Neuronal stem cell (in vitro differentiated cells): ENCODE measurements at regions not wholly inside any gene's neighbourhood (a gene's known extent, or its start where the extent isn't known, plus 50 kb on each side); places are given as distances from the start of the nearest gene placed in this dataset.
"Not testable (repeated sequence)": the region's sequence is repeated elsewhere in the genome, so short reads cannot be mapped to it uniquely, and the experiment has no call there.

Source experiments
- DNase-seq: peaks from one replicate; pipeline ENCODE4 v3.0.0-alpha.2; 2013; ENCODE audit warnings: low spot score
- H2AFZ ChIP-seq: one replicate; pipeline ENCODE4 v1.6.1; 2013; ENCODE audit warnings: mild to moderate bottlenecking, low read length, inconsistent platforms
- H2AK5ac ChIP-seq: 2 replicates; pipeline ENCODE4 v1.6.1; 2013; ENCODE audit warnings: low read depth, mild to moderate bottlenecking, inconsistent platforms, low read length, moderate library complexity, mixed read lengths
- H2BK120ac ChIP-seq: 2 replicates; pipeline ENCODE4 v1.6.1; 2013; ENCODE audit warnings: low read depth, mild to moderate bottlenecking, inconsistent platforms, low read length, moderate library complexity, mixed read lengths
- H2BK12ac ChIP-seq: one replicate; pipeline ENCODE4 v1.6.1; 2013; ENCODE audit warnings: low read length, inconsistent platforms
- H2BK15ac ChIP-seq: 2 replicates; pipeline ENCODE4 v1.6.1; 2013; ENCODE audit warnings: mild to moderate bottlenecking, low read length, inconsistent platforms, mixed read lengths
- H2BK5ac ChIP-seq: one replicate; pipeline ENCODE4 v1.6.1; 2013; ENCODE audit warnings: inconsistent platforms, mild to moderate bottlenecking, low read length, moderate library complexity
- H3K14ac ChIP-seq: one replicate; pipeline ENCODE4 v1.6.1; 2013; ENCODE audit warnings: low read length, inconsistent platforms
- H3K18ac ChIP-seq: 2 replicates; pipeline ENCODE4 v1.6.1; 2013; ENCODE audit warnings: low read length, inconsistent platforms
- H3K23ac ChIP-seq: 2 replicates; pipeline ENCODE4 v1.6.1; 2013; ENCODE audit warnings: low read depth, mild to moderate bottlenecking, mixed read lengths, low read length, inconsistent platforms; ENCODE audit not compliant: poor library complexity
- H3K27ac ChIP-seq: replicated peaks from 3 replicates; pipeline ENCODE4 v1.5.1; 2013; ENCODE audit warnings: low read length, inconsistent platforms
- H3K27me3 ChIP-seq, 3 experiments: 2 replicates each; pipeline ENCODE4 v1.6.1; 2013; ENCODE audit warnings: low read length in 3 of 3, mild to moderate bottlenecking in 2 of 3, inconsistent platforms in 1 of 3, low read depth in 1 of 3, mixed read lengths in 1 of 3, moderate library complexity in 1 of 3; ENCODE audit not compliant: control insufficient read depth in 3 of 3, insufficient read depth in 3 of 3
- H3K36me3 ChIP-seq, 2 donors: replicated peaks in 1 of 2; 2 replicates each; pipeline ENCODE4 v1.6.1; 2013; ENCODE audit warnings: low read length in 2 of 2; ENCODE audit not compliant: control insufficient read depth in 2 of 2, insufficient read depth in 2 of 2
- H3K4ac ChIP-seq: 2 replicates; pipeline ENCODE4 v1.6.1; 2013; ENCODE audit warnings: inconsistent platforms, mild to moderate bottlenecking, low read length, moderate library complexity
- H3K4me1 ChIP-seq, 2 donors: 1 replicate in 1 of 2; 2 replicates in 1 of 2; pipeline ENCODE4 v1.6.1; 2013; ENCODE audit warnings: low read length in 2 of 2, low read depth in 1 of 2; ENCODE audit not compliant: control insufficient read depth in 2 of 2, insufficient read depth in 1 of 2
- H3K4me2 ChIP-seq: one replicate; pipeline ENCODE4 v1.6.1; 2013; ENCODE audit warnings: mild to moderate bottlenecking, low read length, inconsistent platforms; ENCODE audit not compliant: insufficient read depth, poor library complexity, severe bottlenecking
- H3K4me3 ChIP-seq, 2 donors: 2 replicates each; pipeline ENCODE4 v1.5.1; 2013; ENCODE audit warnings: low read length in 2 of 2, mild to moderate bottlenecking in 2 of 2, inconsistent platforms in 1 of 2, moderate library complexity in 1 of 2
- H3K79me1 ChIP-seq: one replicate; pipeline ENCODE4 v1.6.1; 2013; ENCODE audit warnings: low read depth, mild to moderate bottlenecking, inconsistent platforms, low read length, moderate library complexity
- H3K9ac ChIP-seq: one replicate; pipeline ENCODE4 v1.6.1; 2013; ENCODE audit warnings: mild to moderate bottlenecking, low read depth, low read length, inconsistent platforms; ENCODE audit not compliant: poor library complexity
- H3K9me3 ChIP-seq, 2 donors: replicated peaks in 1 of 2; 2 replicates each; pipeline versions ENCODE3 to v1.6.1; 2013; ENCODE audit warnings: low read length in 2 of 2, mild to moderate bottlenecking in 2 of 2, inconsistent platforms in 1 of 2, low read depth in 1 of 2, mixed read lengths in 1 of 2, moderate library complexity in 1 of 2; ENCODE audit not compliant: control insufficient read depth in 2 of 2, insufficient read depth in 1 of 2
- H4K8ac ChIP-seq: one replicate; pipeline ENCODE4 v1.6.1; 2013; ENCODE audit warnings: low read depth, mild to moderate bottlenecking, inconsistent platforms, low read length, moderate library complexity
- H4K91ac ChIP-seq: one replicate; pipeline ENCODE4 v1.6.1; 2013; ENCODE audit warnings: low read length, low read depth, mild to moderate bottlenecking, inconsistent platforms; ENCODE audit not compliant: poor library complexity
- WGBS, 2 donors: extraction: QIAGEN DNeasy Blood & Tissue Kit; methylation state at CpG; one replicate each; pipeline ENCODE4 v1.1.7; 2013; ENCODE audit warnings: missing lambda C conversion rate in 2 of 2, mixed read lengths in 1 of 2; ENCODE audit not compliant: insufficient read length in 2 of 2, insufficient replicate concordance in 1 of 2; ENCODE audit errors: extremely low coverage in 2 of 2; 5-methylcytosine and 5-hydroxymethylcytosine counted together

- not testable (repeated sequence) for H2BK12ac ChIP-seq, H4K91ac ChIP-seq, H4K8ac ChIP-seq, H3K79me1 ChIP-seq, H2BK5ac ChIP-seq, H3K9ac ChIP-seq, DNase-seq, H2AK5ac ChIP-seq, H3K4me1 ChIP-seq, H3K18ac ChIP-seq, H3K14ac ChIP-seq, H2BK15ac ChIP-seq, H3K27ac ChIP-seq, H3K23ac ChIP-seq, H2AFZ ChIP-seq, H3K4ac ChIP-seq, H2BK120ac ChIP-seq, H3K36me3 ChIP-seq, H3K9me3 ChIP-seq, H3K27me3 ChIP-seq, H3K4me3 ChIP-seq, H3K4me2 ChIP-seq
- no CpG with 5 or more reads among the region's 10 CpGs for WGBS, 2 donors
Observed at GRCh38 chr16:6725206-6725605, 607.4 kb upstream of the RBFOX1 start.

- no peak overlapping the region for H3K27ac ChIP-seq
- no CpG with 5 or more reads among the region's 3 CpGs for WGBS, 2 donors
- DNase-seq = no peak
Observed at GRCh38 chr16:6722786-6723185, 609.9 kb upstream of the RBFOX1 start.

GRCh38 chr16:6714510-6714909, 618.1 kb upstream of the RBFOX1 start:
- no peak overlapping the region for H4K91ac ChIP-seq
- no peak overlapping the region for H3K4ac ChIP-seq
- H3K18ac ChIP-seq = no peak overlapping the region
- no CpG with 5 or more reads among the region's 3 CpGs for WGBS, 2 donors
- H2AFZ ChIP-seq = no peak overlapping the region
- H3K4me1 ChIP-seq = no peaks in the 10 kb centered on the region
- H3K9me3 ChIP-seq = no peaks in the 10 kb centered on the region
- no peak overlapping the region for H2BK15ac ChIP-seq
- H3K9ac ChIP-seq = no peak overlapping the region
- H3K27me3 ChIP-seq = no peaks in the 10 kb centered on the region
- H3K27ac ChIP-seq = no peak overlapping the region
- H3K23ac ChIP-seq = no peak overlapping the region
- H3K14ac ChIP-seq = no peak overlapping the region
- H3K4me2 ChIP-seq = no peak overlapping the region
- no peak overlapping the region for H2BK5ac ChIP-seq
- H2AK5ac ChIP-seq = no peak overlapping the region
- no peaks in the 10 kb centered on the region for H3K36me3 ChIP-seq
- no peak overlapping the region for H4K8ac ChIP-seq
- H3K79me1 ChIP-seq = no peaks in the 10 kb centered on the region
- H2BK12ac ChIP-seq = no peak overlapping the region
- H3K4me3 ChIP-seq = no peak overlapping the region
- no peak overlapping the region for H2BK120ac ChIP-seq
- DNase-seq = no peak

More at GRCh38 chr16:6722786-6723185, 609.9 kb upstream of the RBFOX1 start:
- no peak overlapping the region for H4K91ac ChIP-seq
- H3K9ac ChIP-seq = no peak overlapping the region
- H2BK12ac ChIP-seq = no peak overlapping the region
- no peak overlapping the region for H3K18ac ChIP-seq
- no peak overlapping the region for H2BK120ac ChIP-seq
- H3K79me1 ChIP-seq = no peaks in the 10 kb centered on the region
- H3K36me3 ChIP-seq = no peaks in the 10 kb centered on the region
- no peak overlapping the region for H2AK5ac ChIP-seq
- no peaks in the 10 kb centered on the region for H3K4me1 ChIP-seq
- no peak overlapping the region for H3K4ac ChIP-seq
- no peak overlapping the region for H3K4me3 ChIP-seq
- no peak overlapping the region for H3K4me2 ChIP-seq
- no peak overlapping the region for H2BK5ac ChIP-seq
- H3K27me3 ChIP-seq = no peaks in the 10 kb centered on the region
- H2AFZ ChIP-seq = no peak overlapping the region
- H2BK15ac ChIP-seq = no peak overlapping the region
- no peaks in the 10 kb centered on the region for H3K9me3 ChIP-seq
- no peak overlapping the region for H4K8ac ChIP-seq
- H3K23ac ChIP-seq = no peak overlapping the region
- H3K14ac ChIP-seq = no peak overlapping the region

- DNase-seq = no peak
Observed at GRCh38 chr16:6709736-6710135, 622.9 kb upstream of the RBFOX1 start.

More at GRCh38 chr16:6709736-6710135, 622.9 kb upstream of the RBFOX1 start:
- Histone ChIP-seq H2AK5ac (no peak overlapping the region), H2BK15ac (no peak overlapping the region), H3K36me3 (no peaks in the 10 kb centered on the region), H3K18ac (no peak overlapping the region), H4K91ac (no peak overlapping the region), H3K9ac (no peak overlapping the region), H2BK12ac (no peak overlapping the region), H2BK5ac (no peak overlapping the region), H3K27ac (no peak overlapping the region), H2BK120ac (no peak overlapping the region), H3K4me1 (no peaks in the 10 kb centered on the region), H3K79me1 (no peaks in the 10 kb centered on the region), H3K14ac (no peak overlapping the region), H3K23ac (no peak overlapping the region), H3K27me3 (no peaks in the 10 kb centered on the region), H3K4me2 (no peak overlapping the region), H3K4ac (no peak overlapping the region), H4K8ac (no peak overlapping the region), H2AFZ (no peak overlapping the region), H3K4me3 (no peak overlapping the region), H3K9me3 (no peaks in the 10 kb centered on the region)
- no CpG with 5 or more reads among the region's 9 CpGs for WGBS, 2 donors
